ENCODE measurements at regions not wholly inside any gene's neighbourhood (a gene's known extent, or its start where the extent isn't known, plus 50 kb on each side); places are given as distances from the start of the nearest gene placed in this dataset.

DNA sequence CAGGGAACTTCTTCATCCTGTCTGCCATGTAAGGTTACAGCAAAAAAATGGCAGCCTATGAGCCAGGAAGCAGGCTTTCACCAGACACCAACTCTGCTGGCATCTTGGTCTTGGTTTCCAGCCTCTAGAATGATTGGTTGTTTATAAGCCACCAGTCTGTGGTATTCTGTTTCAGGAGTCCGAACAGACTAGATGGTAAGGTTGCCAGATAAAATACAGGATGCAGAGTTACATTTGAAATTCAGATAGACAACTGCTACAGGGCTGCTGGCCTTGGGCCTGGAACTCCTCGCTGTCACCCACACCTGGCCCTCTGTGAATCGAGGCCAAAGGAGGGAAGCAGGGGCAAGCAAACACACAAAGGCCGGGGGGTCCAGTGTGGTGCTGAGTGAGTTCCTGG lies 478.8 kb upstream of the CCL2 start:
- no peak for DNase-seq (ENCODE audit: low read depth in 3 of 3)

DNA sequence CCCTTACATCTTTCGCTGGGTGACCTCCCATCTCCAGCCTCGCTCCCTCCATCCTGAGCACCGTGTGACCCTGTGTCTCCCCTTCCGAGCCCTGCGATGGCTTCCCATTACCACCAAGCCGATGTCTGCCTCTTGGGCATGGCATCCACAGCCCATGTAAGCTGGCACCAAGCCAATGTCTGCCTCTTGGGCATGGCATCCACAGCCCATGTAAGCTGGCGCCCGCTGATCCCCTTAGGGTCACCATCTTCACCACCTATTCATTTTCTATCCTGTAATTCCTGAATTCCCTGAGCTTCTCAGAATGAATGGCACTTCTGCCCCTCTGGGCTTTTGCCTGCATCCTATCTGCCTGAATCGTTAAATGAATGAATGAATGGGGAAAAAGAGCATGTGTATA lies 478.2 kb upstream of the CCL2 start:
- no peak for DNase-seq (ENCODE audit: low read depth in 3 of 3)

DNA sequence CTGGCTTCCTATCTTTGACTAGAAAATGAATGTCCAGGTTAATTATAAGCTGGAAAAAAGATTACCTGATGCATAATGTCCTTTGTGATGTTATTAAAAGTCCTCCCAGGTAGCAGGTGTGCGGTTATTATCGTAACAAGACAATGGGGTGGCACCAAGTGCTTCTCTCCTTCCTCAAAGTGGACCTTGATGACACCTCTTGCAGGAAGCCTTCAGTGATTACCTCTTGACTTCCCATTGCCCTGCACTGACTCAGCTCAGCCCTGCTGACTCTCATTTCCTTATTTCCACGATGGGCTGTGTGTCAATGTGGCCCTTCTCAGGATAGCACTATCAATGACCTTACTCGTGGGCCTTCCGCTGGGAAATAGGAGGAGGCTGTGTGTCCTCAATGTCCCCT lies 477.4 kb upstream of the CCL2 start:
- DNase-seq (ENCODE audit: low read depth in 3 of 3) = no peak

DNA sequence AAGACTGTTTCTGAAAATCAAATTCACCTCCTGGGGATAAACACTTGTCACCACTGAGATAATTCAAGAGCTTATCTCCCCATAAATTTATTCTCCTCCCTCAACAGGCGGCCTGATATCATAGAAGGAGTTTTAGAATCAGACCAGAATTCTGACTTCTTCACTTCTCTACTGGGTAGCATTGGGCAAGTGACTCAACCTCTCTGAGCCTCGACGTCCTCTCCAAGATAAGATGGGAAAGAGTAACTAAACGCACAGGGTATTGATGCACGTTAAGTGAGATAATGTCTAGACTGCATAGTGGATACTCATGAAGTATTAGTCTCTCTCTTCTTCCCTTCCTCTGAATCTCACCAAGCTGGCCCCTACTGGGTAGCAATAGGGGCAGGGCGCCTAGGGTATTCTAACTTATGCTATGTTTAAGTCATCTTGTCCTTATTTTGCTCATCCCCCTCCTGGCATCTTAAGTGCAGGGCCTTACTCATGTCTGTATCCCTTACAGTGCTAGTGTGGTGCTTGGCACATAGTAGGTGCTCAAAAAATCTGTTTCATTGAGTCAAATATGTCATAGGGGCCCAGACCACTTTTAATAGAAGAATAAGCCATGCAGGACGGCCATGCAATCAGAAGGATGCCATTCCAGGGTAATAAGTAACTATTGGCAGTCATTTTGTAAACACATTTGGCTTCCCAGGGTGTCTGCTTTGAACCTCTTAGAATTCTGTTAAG lies 476.4 kb upstream of the CCL2 start:
- no peak for DNase-seq (ENCODE audit: low read depth in 3 of 3)

DNA sequence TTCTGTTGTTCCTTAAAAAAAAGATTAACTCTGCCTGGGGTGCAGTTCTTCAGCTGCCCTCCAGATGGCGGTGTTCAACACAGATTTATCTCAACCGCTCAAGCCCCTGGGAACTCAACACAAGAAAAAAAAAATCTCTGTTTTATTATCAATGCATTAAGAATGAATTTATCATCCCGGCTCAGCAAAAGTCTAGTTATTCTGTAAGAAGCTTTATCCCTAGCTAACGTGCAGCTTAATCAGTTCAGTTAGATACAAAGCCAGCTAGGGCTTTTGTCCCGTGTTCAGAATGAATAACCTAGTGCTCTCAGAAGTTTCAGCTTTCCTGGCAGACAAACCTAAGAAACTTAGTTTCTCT lies 475.9 kb upstream of the CCL2 start:
- peak in 2 of 3 donors; percentile 1 to 8 for DNase-seq (ENCODE audit: low read depth in 3 of 3)

DNA sequence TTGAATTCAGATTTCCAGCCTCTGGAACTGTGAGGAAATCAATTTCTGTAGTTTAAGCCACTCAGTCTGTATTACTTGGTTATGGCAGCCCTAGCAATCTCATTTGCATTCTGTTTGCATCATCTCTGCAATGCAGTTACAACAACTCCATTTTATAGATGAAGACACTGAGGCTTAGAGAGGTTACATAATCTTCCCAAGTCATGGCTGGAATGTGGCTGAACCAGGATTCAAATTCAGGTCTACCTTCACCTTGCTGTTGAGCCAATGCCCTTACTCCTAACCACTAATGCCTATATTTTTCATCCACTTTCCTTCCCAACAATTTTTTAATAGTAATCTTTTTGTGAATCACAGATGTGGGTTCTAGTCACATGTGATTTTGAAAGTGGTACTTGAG lies 469.8 kb upstream of the CCL2 start:
- DNase-seq (ENCODE audit: low read depth in 3 of 3) = no peak

DNA sequence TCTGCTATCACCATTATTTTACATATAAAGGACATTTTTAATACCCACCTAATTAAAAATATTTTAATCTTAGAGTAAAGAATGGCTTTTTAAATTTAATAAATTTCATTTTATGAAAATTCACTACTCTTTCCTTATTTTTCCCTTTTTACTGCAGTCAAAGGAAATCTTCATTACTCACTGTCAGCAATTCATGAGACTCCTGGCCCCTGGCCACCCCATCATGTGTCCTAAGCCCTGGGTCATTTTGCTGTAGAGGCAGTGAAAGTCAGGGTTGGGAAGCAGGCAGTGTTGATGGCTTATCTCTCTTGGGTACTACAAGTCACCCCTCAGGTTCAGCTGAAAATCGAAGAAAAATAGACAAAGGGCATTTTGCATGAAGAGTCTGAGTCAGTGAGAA lies 468.6 kb upstream of the CCL2 start:
- no peak for DNase-seq (ENCODE audit: low read depth in 3 of 3)

DNA sequence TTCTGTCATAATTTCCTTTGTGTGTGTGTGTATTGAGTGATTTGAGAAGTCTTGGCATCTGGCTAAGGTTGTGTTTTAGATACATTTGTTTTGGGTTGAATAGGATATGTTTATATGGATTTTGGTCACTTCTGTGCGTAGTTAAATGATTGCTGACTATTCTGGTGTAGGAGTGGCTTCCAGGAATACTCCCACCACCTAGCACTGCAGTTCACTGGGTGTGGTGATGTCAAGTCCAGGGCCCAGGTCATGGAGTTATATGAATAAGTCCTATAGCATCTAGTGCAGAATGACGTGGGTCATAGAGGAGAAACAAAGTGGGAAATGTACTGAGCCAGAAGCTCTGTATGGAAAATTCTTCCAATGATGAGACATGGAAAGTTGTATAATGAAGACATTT lies 465.4 kb upstream of the CCL2 start:
- no peak for DNase-seq (ENCODE audit: low read depth in 3 of 3)

DNA sequence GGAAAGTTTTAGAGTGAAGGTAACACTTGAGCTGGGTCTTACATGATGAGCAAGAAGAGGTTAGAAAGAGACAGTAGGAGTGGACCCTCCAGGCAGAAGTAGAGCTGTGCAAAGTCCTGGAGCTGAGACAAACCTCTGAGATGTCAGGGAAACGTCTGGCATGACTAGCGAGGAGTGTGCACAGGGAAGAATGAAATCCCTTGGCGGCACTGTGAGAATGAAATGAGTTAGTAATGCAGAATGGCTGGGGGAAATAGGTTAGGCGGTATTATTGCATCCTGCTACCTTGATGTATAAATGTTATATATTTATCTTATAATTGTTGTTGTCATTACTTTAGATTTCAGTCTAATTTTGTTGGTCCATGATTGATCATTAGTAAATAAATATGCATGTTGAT lies 457.9 kb upstream of the CCL2 start:
- no peak for DNase-seq (ENCODE audit: low read depth in 3 of 3)

DNA sequence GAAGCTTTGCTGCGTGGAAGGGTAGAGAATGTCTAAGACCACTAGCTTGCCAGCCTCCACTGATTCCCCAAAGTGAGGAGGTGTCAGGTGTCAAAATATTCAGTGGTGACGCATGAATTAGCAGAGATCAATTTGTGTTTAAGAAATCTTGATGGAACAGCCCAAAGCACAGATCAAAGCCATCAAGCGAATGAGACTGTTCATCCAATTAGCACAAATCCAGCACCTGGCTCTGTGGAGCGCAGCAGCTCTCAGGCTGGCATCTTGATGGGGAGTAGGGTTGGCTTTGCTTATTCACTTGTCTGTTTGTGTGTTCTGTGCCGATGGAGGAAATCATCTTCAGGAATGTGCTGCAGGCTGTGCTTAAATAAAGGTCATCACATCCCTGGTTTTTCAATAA lies 456.8 kb upstream of the CCL2 start:
- no peak for DNase-seq (ENCODE audit: low read depth in 3 of 3)

DNA sequence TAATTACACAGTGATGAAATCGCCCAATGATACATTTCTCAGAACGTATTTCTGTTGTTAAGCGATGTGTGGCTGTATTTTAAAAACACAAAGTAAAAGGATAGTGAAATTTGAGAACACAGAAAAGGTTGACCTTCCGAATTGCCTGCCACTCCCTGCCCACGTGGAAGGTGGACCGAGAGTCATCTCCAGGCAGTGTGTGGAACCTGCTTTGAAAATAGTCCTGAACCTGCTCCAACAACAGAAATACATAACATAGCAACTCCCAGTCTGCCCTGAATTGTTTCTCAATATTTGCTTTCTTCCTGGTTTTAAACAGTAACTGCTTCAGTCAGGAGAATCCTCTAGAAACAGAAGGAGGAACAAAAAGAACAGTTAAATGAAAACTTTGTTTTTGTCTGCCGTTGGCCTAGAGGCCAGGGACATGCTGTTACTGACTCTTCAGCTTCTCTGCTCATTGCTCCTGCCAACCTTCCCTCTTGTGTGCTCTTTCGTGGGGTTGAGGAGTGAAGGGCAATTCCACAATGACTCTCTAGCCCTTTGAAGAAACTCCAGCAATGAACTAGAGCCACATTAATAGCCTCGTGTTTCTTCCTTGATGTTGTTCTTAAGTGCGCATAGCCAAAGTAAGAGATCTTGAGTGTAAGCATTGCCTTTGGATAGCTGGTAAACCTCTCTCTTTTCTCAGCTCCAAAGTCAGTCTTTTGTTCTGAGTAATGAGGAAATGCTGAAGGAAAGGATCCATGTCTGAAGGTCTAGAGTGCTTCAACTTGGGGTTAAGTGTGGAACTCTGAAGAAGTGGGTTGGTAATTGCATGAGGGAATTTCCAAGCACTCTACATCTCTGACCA lies 452.5 kb upstream of the CCL2 start:
- no peak for DNase-seq (ENCODE audit: low read depth in 3 of 3)

DNA sequence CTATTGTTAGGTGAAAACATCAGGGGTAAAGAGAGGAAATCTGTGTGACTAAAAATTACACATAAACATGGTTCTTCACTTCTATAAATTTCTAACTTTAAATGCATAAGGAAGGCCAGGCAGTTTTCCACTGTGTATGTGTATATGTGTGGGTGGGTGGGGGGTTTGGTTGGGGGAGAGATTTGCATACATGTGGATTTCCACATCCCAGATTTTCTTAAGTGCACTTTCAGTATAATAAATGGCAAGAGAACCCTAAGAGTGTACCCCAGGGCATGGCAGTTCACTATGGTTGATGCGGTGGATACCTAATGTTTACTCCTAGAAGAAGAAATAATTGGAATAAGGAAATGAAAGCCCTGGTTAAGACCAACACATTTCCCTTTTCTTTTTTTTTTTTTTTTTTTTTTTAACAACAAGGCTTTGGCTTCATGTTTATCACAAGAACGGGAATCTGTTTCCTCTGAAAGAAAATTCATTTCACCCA lies 451.8 kb upstream of the CCL2 start:
- DNase-seq (ENCODE audit: low read depth in 3 of 3) = no peak

DNA sequence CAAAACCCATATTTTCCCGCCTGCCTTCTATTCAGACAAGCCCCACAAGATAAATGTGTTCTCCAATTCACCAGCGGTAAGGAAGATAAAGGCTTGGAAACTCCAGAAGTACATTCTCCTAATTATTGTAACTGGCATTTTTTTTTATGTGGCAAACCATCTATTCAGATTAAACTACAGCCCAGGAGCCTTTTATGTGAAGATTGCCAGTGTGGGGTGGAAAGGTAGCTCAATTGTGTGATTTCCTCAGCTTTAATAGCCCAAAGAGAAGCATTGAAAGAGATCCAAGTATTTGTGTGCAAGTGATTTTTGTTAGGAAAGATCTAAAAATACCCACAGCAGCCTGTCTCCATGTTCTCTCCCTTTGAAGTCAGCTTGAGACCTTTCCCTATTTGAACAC lies 451.4 kb upstream of the CCL2 start:
- DNase-seq (ENCODE audit: low read depth in 3 of 3) = no peak

DNA sequence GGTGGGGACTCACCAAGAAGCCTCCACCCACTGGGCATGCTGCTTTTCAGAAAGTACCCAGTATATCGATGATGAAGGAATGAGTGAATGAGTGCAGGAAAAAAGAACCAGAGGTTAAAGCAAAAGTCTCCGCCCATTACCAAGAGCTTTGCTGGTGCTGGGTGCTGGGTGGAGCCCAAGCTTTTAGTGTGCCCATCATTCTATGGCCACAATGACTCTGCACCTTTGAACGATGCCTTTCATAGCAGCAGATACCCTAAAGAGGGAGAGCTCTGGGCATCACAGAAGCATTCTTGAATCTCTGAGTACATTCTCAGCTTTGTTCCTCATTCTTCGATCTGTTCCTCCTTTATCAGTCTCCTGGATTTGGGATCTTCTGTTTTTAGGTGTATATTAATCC lies 450.7 kb upstream of the CCL2 start:
- no peak for DNase-seq (ENCODE audit: low read depth in 3 of 3)

DNA sequence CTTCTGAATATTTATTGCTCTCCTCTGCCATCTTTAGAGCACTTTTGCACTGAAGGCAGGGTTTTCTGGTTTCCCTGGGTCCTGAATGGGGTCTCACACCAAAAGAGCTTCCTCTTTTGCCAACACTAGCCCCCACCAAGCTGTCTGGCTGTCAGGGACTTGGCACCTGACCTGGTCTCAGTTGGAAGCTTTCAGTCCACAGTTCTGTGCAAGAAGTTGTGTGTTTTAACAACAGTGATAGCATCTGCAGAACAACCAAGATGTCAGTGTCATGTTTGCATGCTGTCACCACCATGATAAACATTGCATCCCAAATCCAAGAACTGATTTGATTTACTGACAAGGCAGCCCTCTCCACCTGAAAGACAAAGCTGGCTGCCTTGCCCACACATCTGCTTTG lies 448.5 kb upstream of the CCL2 start:
- DNase-seq (ENCODE audit: low read depth in 3 of 3) = no peak

DNA sequence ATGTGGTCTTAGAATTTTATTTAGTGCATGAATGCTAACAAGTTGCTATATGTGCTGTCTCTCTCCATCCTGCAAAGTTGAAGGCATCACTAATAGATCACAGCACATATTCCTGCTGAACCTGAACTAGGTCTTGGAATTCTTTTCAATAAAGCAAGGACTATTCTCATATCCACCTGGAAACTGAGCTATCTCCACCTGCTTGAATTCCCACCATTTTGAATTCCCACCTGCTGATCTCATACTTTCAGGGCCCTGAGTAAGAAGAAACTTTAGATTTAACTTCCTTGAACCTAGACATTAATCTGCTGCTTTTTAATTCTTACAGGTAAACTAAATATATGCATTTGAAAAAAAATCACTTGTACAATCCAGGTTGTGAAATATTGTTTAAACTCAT lies 445.3 kb upstream of the CCL2 start:
- no peak for DNase-seq (ENCODE audit: low read depth in 3 of 3)

DNA sequence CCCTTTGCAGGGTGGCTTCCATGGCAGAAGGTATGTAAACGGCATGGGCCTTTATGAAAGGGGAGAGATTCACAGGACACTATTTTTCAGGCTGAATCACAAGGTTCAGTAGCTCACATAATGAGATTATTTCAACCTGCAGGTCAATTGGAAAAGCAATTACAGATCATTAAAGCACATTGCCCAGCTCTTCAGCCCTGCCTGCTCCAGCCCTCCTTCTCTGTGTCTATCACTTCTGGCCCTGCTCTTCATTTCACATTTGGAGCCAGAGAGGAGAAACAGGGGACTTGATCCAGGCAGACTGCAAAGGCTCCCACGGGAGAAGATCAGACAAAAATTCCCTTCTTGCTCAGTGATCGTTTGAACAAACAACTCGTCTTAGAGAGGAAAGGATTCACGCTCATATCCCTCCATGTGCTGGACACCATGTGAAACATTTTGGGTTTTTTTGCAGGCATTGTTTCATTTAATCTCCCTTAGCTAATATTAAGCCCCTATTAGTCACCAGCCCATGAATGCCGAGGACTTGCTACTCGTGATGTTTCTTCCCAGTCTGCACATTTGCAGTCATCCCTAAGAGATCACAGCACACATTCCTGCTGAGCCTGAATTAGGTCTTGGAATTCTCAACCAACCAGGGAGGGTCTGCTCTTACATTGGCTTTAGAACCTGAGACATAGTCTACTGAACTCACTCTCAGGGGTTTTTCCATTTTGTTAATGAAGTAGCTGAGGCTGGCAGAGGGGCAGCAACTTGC lies 443.9 kb upstream of the CCL2 start:
- DNase-seq (ENCODE audit: low read depth in 3 of 3) = no peak

DNA sequence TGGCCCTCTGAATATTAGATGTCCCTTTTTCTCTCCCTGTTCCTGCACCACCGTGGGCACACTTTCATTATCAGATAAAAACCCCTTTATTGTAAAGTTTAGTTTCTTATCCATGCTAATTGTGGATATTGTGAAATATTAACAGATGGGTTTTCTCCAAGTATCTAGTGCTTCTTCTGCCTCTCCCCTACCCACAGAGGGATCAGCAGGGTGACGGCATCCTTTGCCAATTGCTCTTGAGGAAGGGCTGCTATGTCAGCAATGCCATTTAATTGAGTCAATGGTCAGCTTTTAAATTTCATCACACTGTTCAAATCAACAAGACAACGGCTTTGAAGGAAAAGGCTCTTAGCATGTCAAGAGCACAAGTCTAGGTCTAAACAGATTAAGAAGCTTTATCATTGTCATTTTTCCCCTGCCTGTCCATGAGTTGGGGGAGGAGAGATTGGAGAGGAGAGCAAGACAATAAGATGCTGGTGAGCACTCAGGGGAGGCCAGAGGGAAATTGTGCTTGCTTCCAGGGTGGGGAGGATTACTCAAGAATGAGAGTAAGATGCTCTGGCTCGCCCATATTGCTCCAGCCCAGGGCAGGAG lies 443.0 kb upstream of the CCL2 start:
- no peak for DNase-seq (ENCODE audit: low read depth in 3 of 3)

DNA sequence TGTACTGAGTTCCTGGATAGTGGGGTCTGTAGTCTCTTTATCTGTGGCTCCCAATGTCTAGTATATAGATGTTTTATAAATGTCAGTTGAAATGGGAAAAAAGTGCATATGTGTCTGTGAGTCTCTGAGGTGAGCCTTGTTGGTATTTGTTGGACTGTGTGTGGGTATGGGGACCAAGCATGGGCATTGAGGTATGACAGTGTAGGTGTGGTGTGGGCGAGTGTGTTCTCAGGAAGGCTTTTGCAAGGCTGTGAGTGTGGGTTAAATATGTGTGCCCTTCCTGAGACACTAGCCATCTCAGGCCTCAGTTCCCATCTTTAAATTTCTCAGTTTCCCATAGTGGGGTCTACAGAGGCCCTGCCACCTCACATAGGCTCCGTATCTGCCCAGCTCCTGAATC lies 440.2 kb upstream of the CCL2 start:
- DNase-seq (ENCODE audit: low read depth in 3 of 3) = no peak

DNA sequence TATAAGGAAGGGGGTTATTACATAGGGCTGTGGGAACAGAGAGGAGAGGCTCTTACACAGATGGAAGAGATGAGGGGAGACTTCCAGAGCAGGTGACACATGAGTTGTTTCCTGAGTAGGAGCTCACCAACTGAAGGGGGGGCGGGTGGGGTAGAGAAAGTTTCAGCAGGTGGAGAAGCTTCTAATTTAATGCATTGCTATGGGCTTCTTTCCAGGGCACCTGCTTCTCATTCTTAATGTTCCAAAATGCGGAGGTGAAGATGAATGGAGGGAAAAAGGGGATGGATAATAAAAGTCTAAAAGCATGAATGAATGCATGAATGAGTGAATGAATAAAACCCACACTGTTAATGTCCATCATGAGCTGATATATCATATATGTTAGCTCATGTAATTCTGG lies 439.0 kb upstream of the CCL2 start:
- DNase-seq (ENCODE audit: low read depth in 3 of 3) = no peak

DNA sequence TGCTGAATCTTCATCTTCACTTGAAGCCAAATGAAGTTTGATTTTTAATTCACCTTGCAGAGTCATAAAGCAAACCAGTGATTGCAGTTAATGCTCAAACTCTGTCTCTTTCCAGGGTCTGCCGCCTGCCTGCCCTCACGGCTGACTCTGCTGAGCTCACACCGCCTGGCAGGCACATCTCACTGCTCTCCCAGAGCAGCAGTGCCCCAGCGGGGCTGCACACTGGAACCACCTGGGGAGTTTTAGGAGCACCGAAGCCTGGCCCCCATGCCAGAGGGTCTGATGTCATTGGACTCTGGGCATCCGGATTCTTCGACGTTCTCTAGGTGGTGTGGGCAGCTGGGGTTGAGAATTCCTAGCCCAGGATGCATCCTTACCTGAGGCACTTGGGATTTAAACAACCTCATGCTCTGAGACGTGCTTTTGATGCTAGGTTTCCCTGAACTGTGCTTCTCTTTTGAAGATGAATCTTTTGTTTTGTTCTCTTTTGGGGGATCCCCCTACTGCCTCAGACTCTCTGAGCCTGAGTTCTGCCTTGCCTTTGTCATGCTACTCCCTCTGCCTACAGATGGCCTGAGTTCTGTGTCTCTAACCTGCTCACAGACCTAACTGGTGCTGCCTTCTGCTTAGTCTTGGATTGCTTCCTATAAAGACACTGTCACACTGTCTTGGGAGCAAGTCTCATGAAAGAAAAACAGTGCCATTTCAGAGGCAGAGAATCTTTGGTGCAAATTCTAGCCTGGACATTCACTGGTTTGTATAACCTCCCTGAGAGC lies 438.1 kb upstream of the CCL2 start:
- no peak for DNase-seq (ENCODE audit: low read depth in 3 of 3)

DNA sequence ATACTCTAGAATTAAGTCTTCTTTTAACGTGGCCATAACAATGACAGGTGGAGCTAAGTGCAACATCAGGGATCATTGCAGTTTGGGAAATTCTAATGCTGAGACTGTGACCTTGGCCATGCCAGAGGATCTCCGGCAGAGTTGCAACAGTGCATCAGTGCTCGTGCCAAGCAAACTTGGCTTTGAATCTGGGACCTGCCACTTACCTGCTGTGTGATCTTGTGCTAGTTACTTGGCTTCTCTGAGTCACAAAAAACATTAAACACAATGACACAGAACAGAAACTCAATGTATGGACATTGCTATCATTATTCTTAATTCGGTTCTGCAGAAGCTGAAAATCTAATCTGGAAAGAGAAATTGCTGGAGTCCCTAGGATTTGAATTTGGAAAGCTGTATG lies 435.5 kb upstream of the CCL2 start:
- DNase-seq (ENCODE audit: low read depth in 3 of 3) = no peak
